HG02678 (cell line): ENCODE measurements at regions not wholly inside any gene's neighbourhood (a gene's known extent, or its start where the extent isn't known, plus 50 kb on each side); places are given as distances from the start of the nearest gene placed in this dataset.

Experiments
- ATAC-seq: cut with Tn5 transposase; IDR thresholded peaks from one replicate; pipeline ENCODE4 v1.9.1; 2021; ENCODE audit warnings: mild to moderate bottlenecking, moderate library complexity; ENCODE audit not compliant: unreplicated experiment

GRCh38 chr4:160877087-160877790 lies 1286.6 kb downstream of the FSTL5 start:
- no peak for ATAC-seq

GRCh38 chr4:160880180-160880579 lies 1283.6 kb downstream of the FSTL5 start:
- no peak for ATAC-seq

GRCh38 chr4:160887668-160888067 lies 1276.1 kb downstream of the FSTL5 start:
- no peak for ATAC-seq

GRCh38 chr4:160894128-160894527 lies 1269.7 kb downstream of the FSTL5 start:
- no peak for ATAC-seq

GRCh38 chr4:160894809-160895208 lies 1269.0 kb downstream of the FSTL5 start:
- ATAC-seq: no peak

- no peak for ATAC-seq
Observed at GRCh38 chr4:160927311-160927710, 1236.5 kb downstream of the FSTL5 start.

- ATAC-seq: no peak
Observed at GRCh38 chr4:160928482-160928881, 1235.3 kb downstream of the FSTL5 start.

GRCh38 chr4:160947653-160948052 lies 1216.1 kb downstream of the FSTL5 start:
- no peak for ATAC-seq

- no peak for ATAC-seq
Observed at GRCh38 chr4:160956875-160957274, 1206.9 kb downstream of the FSTL5 start.

GRCh38 chr4:160969925-160970324 lies 1193.9 kb downstream of the FSTL5 start:
- no peak for ATAC-seq

GRCh38 chr4:160980091-160980490 lies 1183.7 kb downstream of the FSTL5 start:
- no peak for ATAC-seq

GRCh38 chr4:160981083-160981482 lies 1182.7 kb downstream of the FSTL5 start:
- ATAC-seq: no peak

GRCh38 chr4:160983035-160983434 lies 1180.8 kb downstream of the FSTL5 start:
- no peak for ATAC-seq

GRCh38 chr4:161002386-161002785 lies 1161.4 kb downstream of the FSTL5 start:
- ATAC-seq: no peak

- ATAC-seq: no peak
Observed at GRCh38 chr4:161003418-161004057, 1160.3 kb downstream of the FSTL5 start.

- ATAC-seq: no peak
Observed at GRCh38 chr4:161005746-161006145, 1158.1 kb downstream of the FSTL5 start.

- no peak for ATAC-seq
Observed at GRCh38 chr4:161008527-161008926, 1155.3 kb downstream of the FSTL5 start.

GRCh38 chr4:161010227-161010626 lies 1153.6 kb downstream of the FSTL5 start:
- no peak for ATAC-seq
